ENCODE measurements at regions not wholly inside any gene's neighbourhood (a gene's known extent, or its start where the extent isn't known, plus 50 kb on each side); places are given as distances from the start of the nearest gene placed in this dataset.

DNA sequence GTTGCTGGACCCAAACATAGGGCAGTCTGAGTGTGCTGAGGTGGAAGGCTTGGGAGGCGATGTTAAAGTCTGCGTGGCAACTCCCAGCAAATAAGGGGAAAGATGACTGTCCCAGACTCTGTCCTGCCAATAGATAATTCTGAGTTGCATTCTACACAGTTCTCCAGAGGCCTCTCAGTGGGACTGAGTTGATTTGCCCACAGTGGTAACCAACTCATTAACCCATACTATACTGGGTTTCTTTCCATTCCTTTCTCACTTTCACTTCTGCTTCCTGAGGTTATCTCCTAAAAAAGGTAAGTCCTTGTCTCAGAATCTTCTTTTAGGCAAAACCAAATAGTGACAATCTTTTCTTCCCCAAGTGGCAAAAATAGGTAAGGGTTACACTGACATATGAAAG, 549.9 kb upstream of the DPPA4 start:
- TF ChIP-seq, protein P1, sequence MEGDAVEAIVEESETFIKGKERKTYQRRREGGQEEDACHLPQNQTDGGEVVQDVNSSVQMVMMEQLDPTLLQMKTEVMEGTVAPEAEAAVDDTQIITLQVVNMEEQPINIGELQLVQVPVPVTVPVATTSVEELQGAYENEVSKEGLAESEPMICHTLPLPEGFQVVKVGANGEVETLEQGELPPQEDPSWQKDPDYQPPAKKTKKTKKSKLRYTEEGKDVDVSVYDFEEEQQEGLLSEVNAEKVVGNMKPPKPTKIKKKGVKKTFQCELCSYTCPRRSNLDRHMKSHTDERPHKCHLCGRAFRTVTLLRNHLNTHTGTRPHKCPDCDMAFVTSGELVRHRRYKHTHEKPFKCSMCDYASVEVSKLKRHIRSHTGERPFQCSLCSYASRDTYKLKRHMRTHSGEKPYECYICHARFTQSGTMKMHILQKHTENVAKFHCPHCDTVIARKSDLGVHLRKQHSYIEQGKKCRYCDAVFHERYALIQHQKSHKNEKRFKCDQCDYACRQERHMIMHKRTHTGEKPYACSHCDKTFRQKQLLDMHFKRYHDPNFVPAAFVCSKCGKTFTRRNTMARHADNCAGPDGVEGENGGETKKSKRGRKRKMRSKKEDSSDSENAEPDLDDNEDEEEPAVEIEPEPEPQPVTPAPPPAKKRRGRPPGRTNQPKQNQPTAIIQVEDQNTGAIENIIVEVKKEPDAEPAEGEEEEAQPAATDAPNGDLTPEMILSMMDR (IDR thresholded peaks at IDR 0.05): no peak
- TF ChIP-seq POLR2A (IDR thresholded peaks at IDR 0.05): no peak

DNA sequence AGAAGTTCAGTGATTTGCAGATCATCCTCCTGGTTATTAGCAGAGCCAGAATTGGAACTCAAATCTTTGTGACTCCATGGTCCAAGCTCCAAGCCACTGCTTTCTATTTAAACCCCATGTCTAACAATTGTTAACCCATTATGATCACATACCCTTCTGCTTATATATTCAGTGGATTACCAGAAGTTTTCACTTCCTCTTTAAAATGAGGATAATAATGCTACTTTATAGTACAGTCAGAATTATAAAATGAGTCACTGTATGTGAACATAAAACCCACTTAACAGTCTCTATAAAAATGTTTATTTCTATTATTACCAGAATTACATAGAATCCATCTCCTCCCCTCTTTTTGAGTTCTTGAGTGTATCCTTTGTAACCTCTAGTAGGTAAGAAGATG, 550.7 kb upstream of the DPPA4 start:
- TF ChIP-seq, protein P1 (IDR thresholded peaks at IDR 0.05): no peak
- no peak for TF ChIP-seq POLR2A (IDR thresholded peaks at IDR 0.05)
- no peak for DNase-seq
- Histone ChIP-seq H3K9me3 (no peaks in the 10 kb centered on the region), H3K4me3 (replicated peaks in 1 of 3) (no peak overlapping the region), H3K4me1 (no peaks in the 10 kb centered on the region), H3K27me3 (no peaks in the 10 kb centered on the region), H3K36me3 (no peaks in the 10 kb centered on the region), H3K27ac (no peak overlapping the region)
- intact Hi-C loops (cut with DNase I): no loop called here

More for the DNA sequence above, 549.9 kb upstream of the DPPA4 start:
- intact Hi-C loops (cut with DNase I): no loop called here
- WGBS, 2 donors: 91 to 98% methylated on average over 2 of the region's 2 CpGs
- Histone ChIP-seq H3K4me3 (replicated peaks in 1 of 3) (no peak overlapping the region), H3K27me3 (no peaks in the 10 kb centered on the region), H3K36me3 (no peaks in the 10 kb centered on the region), H3K9me3 (no peaks in the 10 kb centered on the region), H3K4me1 (no peaks in the 10 kb centered on the region), H3K27ac (no peak overlapping the region)
- no peak for DNase-seq

- Histone ChIP-seq H3K4me3 (replicated peaks in 1 of 3) (no peak overlapping the region), H3K4me1 (no peaks in the 10 kb centered on the region), H3K36me3 (no peaks in the 10 kb centered on the region), H3K27me3 (no peaks in the 10 kb centered on the region), H3K9me3 (no peaks in the 10 kb centered on the region), H3K27ac (no peak overlapping the region)
- intact Hi-C loops (cut with DNase I): no loop called here
- TF ChIP-seq POLR2A (IDR thresholded peaks at IDR 0.05): no peak
- TF ChIP-seq, protein P1 (IDR thresholded peaks at IDR 0.05): no peak
- WGBS, 2 donors: 93 to 95% methylated on average over 1 of the region's 1 CpG
- DNase-seq: no peak
Observed at GRCh38 chr3:109897734-109898133, 560.4 kb upstream of the DPPA4 start.

DNA sequence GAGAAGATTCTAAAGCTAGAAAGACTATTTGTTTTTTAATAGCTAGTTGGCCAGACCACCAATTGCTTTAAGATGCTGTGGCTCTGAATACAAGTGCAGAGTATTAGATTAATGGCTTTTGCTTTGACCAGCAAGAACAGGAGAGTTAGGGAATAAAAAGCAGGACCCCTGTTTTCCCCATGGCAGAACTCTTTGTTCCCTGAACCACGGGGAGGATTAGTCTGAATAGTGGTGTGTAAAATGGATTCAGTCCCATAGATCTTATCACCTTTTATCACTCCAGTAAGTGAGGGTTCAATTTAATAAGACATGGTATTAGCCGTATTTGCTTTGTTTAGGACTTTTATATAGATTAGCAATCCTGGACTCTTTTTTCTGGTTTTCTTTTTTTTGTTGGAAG, 562.6 kb upstream of the DPPA4 start:
- no peak for TF ChIP-seq POLR2A (IDR thresholded peaks at IDR 0.05)
- TF ChIP-seq, protein P1 (IDR thresholded peaks at IDR 0.05): no peak
- Histone ChIP-seq H3K27ac (no peak overlapping the region), H3K9me3 (no peaks in the 10 kb centered on the region), H3K4me3 (replicated peaks in 1 of 3) (no peak overlapping the region), H3K36me3 (no peaks in the 10 kb centered on the region), H3K27me3 (no peaks in the 10 kb centered on the region), H3K4me1 (no peaks in the 10 kb centered on the region)
- intact Hi-C loops (cut with DNase I): no loop called here
- DNase-seq: no peak
- WGBS, 2 donors: 80 to 83% methylated on average over 2 of the region's 2 CpGs

GRCh38 chr3:109900783-109901182, 563.4 kb upstream of the DPPA4 start:
- no peaks in the 10 kb centered on the region for H3K36me3 ChIP-seq
- no peak overlapping the region for H3K27ac ChIP-seq
- TF ChIP-seq, protein P1 (IDR thresholded peaks at IDR 0.05): no peak
- no peak for TF ChIP-seq POLR2A (IDR thresholded peaks at IDR 0.05)
- no peaks in the 10 kb centered on the region for H3K9me3 ChIP-seq
- DNase-seq: no peak
- WGBS, 2 donors: 47 to 69% methylated on average over 1 of the region's 1 CpG
- no peak overlapping the region for H3K4me3 ChIP-seq (replicated peaks in 1 of 3)
- H3K27me3 ChIP-seq: no peaks in the 10 kb centered on the region
- intact Hi-C loops (cut with DNase I): no loop called here
- no peaks in the 10 kb centered on the region for H3K4me1 ChIP-seq
